Stomach smooth muscle (tissue), 2 donors: ENCODE measurements at regions not wholly inside any gene's neighbourhood (a gene's known extent, or its start where the extent isn't known, plus 50 kb on each side); places are given as distances from the start of the nearest gene placed in this dataset.

ENCODE experiments used
- H3K27ac ChIP-seq: one replicate; pipeline ENCODE4 v1.7.0; 2013; ENCODE audit warnings: mild to moderate bottlenecking, low read length, inconsistent platforms
- H3K27me3 ChIP-seq, 2 donors: one replicate each; pipeline ENCODE4 v1.7.0; 2013; ENCODE audit warnings: low read length in 2 of 2; ENCODE audit not compliant: insufficient read depth in 2 of 2, control insufficient read depth in 1 of 2
- H3K36me3 ChIP-seq, 2 donors: one replicate each; pipeline ENCODE4 v1.7.0; 2013; ENCODE audit warnings: low read length in 2 of 2; ENCODE audit not compliant: control insufficient read depth in 2 of 2, insufficient read depth in 2 of 2
- H3K4me1 ChIP-seq: one replicate; pipeline ENCODE4 v1.7.0; 2013; ENCODE audit warnings: low read length; ENCODE audit not compliant: control insufficient read depth, insufficient read depth
- H3K4me3 ChIP-seq, 2 donors: one replicate each; pipeline ENCODE4 v1.7.0; 2013; ENCODE audit warnings: low read length in 2 of 2
- H3K9ac ChIP-seq, 2 donors: one replicate each; pipeline ENCODE4 v1.7.0; 2013; ENCODE audit warnings: low read length in 2 of 2, mild to moderate bottlenecking in 1 of 2
- H3K9me3 ChIP-seq, 2 donors: one replicate each; pipeline ENCODE4 v1.7.0; 2013; ENCODE audit warnings: low read length in 2 of 2; ENCODE audit not compliant: control insufficient read depth in 2 of 2
- donor health status: healthy.
- donor health status: Pancreatic carcinoma.

- H3K9ac ChIP-seq, result no peak overlapping the region
- H3K4me1 ChIP-seq, result no peaks in the 10 kb centered on the region
- no peaks in the 10 kb centered on the region for H3K36me3 ChIP-seq
- H3K27me3 ChIP-seq, result no peaks in the 10 kb centered on the region
- H3K9me3 ChIP-seq, result peaks cover 0 to 4% of the 10 kb centered on the region in 2 donors
- no peak overlapping the region for H3K27ac ChIP-seq
- no peak overlapping the region for H3K4me3 ChIP-seq
Measured at GRCh38 chr16:65600629-65601028, 478.8 kb upstream of the CDH11 start.

DNA sequence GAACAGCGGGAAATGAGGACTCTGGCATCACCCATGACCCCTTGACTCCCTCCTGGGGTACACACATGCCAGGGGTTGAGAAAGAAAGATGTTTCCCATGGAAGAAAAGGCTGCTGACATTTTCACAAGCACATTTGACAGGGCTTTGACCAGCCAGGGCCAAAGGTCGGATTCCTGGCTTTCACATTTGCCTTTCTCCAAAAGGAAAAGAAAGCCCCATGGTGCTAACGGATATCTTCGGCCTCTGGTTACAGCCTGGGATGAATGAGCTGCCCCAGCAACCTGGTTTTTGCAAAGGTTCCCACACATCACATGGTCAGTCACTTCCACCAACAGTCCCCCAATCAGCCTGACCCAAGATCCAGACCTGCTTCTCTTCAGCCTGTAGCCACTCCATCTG lies 478.2 kb upstream of the CDH11 start:
- H3K4me1 ChIP-seq, result no peaks in the 10 kb centered on the region
- H3K4me3 ChIP-seq, result no peak overlapping the region
- no peaks in the 10 kb centered on the region for H3K27me3 ChIP-seq
- no peaks in the 10 kb centered on the region for H3K36me3 ChIP-seq
- H3K27ac ChIP-seq, result no peak overlapping the region
- H3K9ac ChIP-seq, result no peak overlapping the region
- peaks cover 0 to 4% of the 10 kb centered on the region in 2 donors for H3K9me3 ChIP-seq

GRCh38 chr16:65598621-65599020 lies 476.8 kb upstream of the CDH11 start:
- Histone ChIP-seq H3K4me3 (no peak overlapping the region), H3K27me3 (no peaks in the 10 kb centered on the region), H3K27ac (no peak overlapping the region), H3K36me3 (no peaks in the 10 kb centered on the region), H3K9ac (no peak overlapping the region), H3K9me3 (peaks cover 0 to 4% of the 10 kb centered on the region in 2 donors), H3K4me1 (no peaks in the 10 kb centered on the region)

GRCh38 chr16:65583498-65583897 lies 461.6 kb upstream of the CDH11 start:
- no peaks in the 10 kb centered on the region for H3K27me3 ChIP-seq
- no peaks in the 10 kb centered on the region for H3K4me1 ChIP-seq
- H3K9ac ChIP-seq, result no peak overlapping the region
- H3K36me3 ChIP-seq, result no peaks in the 10 kb centered on the region
- no peak overlapping the region for H3K4me3 ChIP-seq
- H3K9me3 ChIP-seq, result no peaks in the 10 kb centered on the region
- no peak overlapping the region for H3K27ac ChIP-seq

DNA sequence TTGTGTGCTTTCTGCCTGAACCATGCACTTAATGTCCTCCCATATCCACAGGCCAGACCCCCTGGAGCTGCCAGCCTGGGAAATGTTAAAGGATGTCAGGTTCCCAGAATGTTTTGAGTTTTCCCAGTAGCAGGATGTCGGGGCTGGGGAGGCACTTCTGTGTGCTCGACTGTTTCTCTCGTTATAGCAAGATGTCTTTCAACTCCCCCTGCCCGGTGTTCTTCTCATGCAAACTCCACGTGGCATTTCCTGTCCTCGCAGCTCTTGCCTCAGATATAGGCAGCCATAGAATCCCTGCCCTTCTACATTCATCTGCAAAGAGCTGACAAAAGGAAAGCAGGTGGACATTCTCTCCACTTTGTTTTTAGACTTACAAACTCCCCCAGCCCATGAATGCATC lies 457.2 kb upstream of the CDH11 start:
- H3K9ac ChIP-seq, result no peak overlapping the region
- H3K27me3 ChIP-seq, result no peaks in the 10 kb centered on the region
- no peak overlapping the region for H3K4me3 ChIP-seq
- no peaks in the 10 kb centered on the region for H3K9me3 ChIP-seq
- no peaks in the 10 kb centered on the region for H3K4me1 ChIP-seq
- H3K36me3 ChIP-seq, result no peaks in the 10 kb centered on the region
- no peak overlapping the region for H3K27ac ChIP-seq

DNA sequence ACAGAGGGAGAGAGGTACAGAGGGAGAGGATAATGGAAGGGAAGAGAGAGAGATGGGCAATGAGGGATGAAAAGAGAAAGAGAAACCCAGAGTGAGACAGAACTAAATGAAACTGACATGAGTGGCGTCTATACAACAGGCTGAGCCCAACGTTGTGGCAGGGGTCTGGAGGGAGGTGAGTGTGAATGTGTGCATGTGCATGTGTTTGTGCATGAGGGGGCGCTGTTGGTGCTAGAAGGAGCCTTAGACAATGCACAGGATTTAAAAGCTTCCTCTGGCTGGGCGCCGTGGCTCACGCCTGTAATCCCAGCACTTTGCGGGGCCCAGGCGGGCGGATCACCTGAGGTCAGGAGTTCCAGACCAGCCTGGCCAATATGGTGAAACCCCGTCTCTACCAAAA lies 454.8 kb upstream of the CDH11 start:
- H3K9ac ChIP-seq, result no peak overlapping the region
- no peaks in the 10 kb centered on the region for H3K36me3 ChIP-seq
- no peaks in the 10 kb centered on the region for H3K9me3 ChIP-seq
- no peak overlapping the region for H3K27ac ChIP-seq
- H3K27me3 ChIP-seq, result no peaks in the 10 kb centered on the region
- no peak overlapping the region for H3K4me3 ChIP-seq
- no peaks in the 10 kb centered on the region for H3K4me1 ChIP-seq

- H3K9me3 ChIP-seq, result no peaks in the 10 kb centered on the region
- H3K9ac ChIP-seq, result no peak overlapping the region
- H3K27ac ChIP-seq, result no peak overlapping the region
- H3K36me3 ChIP-seq, result no peaks in the 10 kb centered on the region
- no peaks in the 10 kb centered on the region for H3K27me3 ChIP-seq
- no peak overlapping the region for H3K4me3 ChIP-seq
- no peaks in the 10 kb centered on the region for H3K4me1 ChIP-seq
Measured at GRCh38 chr16:65576139-65576538, 454.3 kb upstream of the CDH11 start.

DNA sequence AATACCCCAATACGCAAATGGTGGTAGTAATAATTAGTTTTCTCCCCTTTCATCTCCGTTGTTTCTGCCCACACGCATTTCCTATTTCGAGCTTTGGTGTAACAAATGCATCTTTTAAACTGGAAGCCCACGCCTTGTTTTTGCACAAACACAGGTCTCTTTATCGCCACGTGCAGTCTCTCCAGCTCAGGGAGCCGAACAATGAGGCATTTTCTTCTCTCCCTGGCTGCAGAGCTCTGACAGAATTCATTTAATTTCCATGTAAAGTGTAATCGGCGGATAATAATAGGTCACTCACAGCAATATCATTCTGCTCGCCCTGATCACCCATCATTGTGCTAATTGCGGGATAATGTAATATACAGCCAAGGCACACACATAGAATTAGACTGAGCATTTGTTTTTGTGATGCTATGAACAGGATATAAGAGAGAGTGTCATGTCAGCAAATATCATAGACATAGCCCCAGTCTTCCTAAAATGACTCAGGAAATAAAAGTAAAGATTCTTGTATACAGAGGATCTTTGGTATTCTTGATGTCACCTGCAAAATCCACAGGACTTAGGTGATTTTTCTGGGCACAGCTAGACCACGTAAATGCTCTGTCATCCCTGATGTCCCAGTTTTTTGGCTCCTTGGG lies 452.6 kb upstream of the CDH11 start:
- Histone ChIP-seq H3K4me3 (no peak overlapping the region), H3K36me3 (no peaks in the 10 kb centered on the region), H3K27me3 (no peaks in the 10 kb centered on the region), H3K27ac (no peak overlapping the region), H3K9me3 (no peaks in the 10 kb centered on the region), H3K4me1 (no peaks in the 10 kb centered on the region), H3K9ac (no peak overlapping the region)

GRCh38 chr16:65572156-65572555 lies 450.3 kb upstream of the CDH11 start:
- Histone ChIP-seq H3K9ac (no peak overlapping the region), H3K27me3 (no peaks in the 10 kb centered on the region), H3K36me3 (no peaks in the 10 kb centered on the region), H3K9me3 (no peaks in the 10 kb centered on the region), H3K27ac (no peak overlapping the region), H3K4me1 (no peaks in the 10 kb centered on the region), H3K4me3 (no peak overlapping the region)

GRCh38 chr16:65570261-65570660 lies 448.4 kb upstream of the CDH11 start:
- Histone ChIP-seq H3K36me3 (no peaks in the 10 kb centered on the region), H3K9ac (no peak overlapping the region), H3K4me1 (no peaks in the 10 kb centered on the region), H3K9me3 (no peaks in the 10 kb centered on the region), H3K27ac (no peak overlapping the region), H3K27me3 (no peaks in the 10 kb centered on the region), H3K4me3 (no peak overlapping the region)

GRCh38 chr16:65559846-65560245 lies 438.0 kb upstream of the CDH11 start:
- Histone ChIP-seq H3K27ac (no peak overlapping the region), H3K36me3 (no peaks in the 10 kb centered on the region), H3K27me3 (no peaks in the 10 kb centered on the region), H3K4me3 (no peak overlapping the region), H3K9me3 (peaks cover 0 to 2% of the 10 kb centered on the region in 2 donors), H3K9ac (no peak overlapping the region), H3K4me1 (no peaks in the 10 kb centered on the region)
